ENCODE measurements at regions not wholly inside any gene's neighbourhood (a gene's known extent, or its start where the extent isn't known, plus 50 kb on each side); places are given as distances from the start of the nearest gene placed in this dataset.

DNA sequence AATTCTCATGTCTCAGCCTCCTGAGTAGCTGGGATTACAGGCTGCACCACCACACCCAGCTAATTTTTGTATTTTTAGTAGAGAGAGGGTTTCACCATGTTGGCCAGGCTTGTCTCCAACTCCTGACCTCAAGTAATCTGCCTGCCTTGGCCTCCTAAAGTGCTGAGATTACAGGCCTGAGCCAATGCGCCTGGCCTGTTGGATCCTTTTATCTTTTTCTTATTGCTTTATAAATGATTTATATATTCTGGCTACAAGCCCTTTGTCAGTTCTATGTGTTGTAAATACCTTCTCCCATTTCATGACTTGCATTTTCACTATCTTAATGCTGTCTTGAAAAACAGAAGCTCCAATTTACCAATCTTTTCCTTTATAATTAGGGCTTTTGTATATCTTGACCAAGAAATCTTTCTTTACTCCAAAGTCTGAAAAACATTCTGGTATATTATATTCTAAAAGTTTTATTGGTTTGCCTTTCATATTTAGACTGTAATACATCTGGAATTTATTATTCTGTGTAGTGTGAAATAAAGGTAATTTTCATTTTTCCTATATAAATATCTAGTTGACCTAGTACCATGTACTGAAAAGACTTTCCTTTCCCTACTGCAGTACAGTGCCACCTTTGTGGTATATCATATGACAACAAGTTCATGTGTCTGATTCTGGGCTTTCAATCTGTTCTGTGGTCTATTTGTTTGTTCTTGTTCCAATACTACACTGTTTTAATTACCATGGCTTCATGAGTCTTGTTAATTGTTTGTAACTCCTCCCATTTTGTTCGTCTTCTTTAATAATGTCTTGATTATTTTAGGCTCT is 52.9 kb upstream of the RNU6-1 start:
- DNase-seq, result no peak

DNA sequence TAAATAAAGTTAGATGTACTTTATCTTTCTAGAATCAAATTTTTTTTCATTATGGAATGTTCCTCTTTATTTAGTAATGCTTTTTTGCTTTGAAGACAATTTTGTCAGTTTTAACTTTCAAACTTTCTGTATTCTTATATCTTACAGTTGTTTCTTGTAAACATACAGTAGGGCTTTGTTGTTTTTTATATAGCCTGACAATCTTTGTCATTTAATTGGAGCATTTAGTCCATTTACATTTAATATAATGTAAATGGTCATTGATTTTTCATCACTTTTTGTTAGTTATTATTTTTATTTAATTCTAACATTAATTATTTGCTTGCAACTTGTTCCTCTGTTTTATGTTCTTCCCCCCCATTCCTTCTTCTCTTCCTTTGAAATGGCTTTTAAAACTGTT is 55.4 kb upstream of the RNU6-1 start:
- DNase-seq, result no peak

DNA sequence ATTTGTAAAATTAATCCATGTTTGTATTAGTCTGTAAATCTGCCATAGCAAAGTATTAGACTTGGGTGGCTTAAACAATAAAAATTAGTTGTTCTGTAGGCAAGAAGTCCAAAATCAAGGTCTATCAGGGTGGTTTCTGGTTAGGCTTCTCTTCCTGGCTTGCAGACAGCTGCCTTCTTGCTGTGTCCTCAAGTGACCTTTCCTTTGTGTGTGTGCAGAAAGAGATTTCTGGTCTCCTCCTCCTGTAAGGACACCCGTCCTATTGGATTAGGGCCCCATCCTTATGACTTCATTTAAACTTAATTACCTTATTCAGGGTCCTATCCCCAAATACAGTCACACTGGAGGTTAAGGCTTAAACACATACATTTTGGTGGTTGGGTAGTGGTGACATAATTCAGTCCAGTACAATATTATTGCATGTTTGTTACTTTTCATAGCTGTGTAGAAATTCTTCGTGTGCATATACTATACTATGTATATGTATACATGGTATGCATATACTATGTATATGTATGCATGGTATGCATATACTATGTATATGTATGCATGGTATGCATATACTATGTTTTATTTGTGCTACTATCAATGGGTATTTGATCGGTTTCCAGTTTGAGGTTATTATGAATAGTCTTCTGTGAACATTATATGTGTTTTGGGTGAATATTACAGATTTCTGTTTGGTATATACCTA is 57.9 kb upstream of the RNU6-1 start:
- no peak for DNase-seq

DNA sequence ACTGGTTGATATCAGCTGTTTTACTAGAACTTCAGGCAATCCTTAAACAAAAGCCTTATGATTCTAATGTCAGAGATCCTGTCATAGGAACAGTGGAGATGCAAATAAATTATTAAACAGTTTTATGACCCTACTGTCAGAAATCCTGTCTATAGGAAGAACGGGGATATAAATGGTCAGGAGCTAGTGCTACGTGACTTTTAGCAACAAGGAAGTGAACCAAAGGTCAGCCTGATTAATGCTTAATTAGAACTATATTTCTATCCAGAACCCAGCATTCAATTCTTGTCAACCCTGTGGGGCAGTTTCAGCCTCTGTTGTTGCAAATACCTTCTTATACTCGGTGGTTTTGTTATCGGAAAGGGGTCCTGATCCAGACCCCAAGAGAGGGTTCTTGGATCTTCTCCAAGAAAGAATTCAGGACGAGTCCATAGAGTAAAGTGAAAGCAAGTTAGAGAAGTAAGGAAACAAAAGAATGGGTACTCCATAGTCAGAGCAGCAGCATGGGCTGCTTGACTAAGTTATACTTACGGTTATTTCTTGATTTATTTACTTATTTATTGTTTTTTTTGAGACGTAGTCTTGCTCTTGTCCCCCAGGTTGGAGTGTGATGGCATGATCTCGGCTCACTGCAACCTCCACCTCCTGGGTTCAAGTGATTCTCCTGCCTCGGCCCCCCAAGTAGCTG is 59.9 kb upstream of the RNU6-1 start:
- no peak for DNase-seq

DNA sequence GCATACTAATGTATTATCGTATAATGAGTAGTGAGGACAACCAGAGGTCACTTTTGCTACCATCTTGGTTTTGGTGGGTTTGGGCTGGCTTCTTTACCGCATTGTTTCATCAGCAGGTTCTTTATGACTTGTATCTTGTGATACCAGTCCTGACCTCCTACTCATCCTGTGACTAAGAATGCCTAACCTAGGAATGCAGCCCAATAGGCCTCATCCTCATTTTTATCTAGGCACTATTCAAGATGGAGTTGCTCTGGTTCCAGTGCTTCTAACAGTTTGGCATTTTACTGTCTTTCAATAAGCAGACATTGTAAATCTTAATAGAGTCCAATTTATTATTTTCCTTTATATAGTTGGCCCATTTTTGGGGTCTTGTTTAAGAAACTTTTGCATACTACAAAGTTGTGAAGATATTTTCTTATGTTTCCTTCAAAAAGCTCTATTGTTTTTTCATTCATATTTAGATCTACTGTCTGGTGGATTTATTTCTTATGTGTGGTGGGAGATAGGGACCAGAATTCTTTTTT is 60.8 kb upstream of the RNU6-1 start:
- DNase-seq, result no peak

DNA sequence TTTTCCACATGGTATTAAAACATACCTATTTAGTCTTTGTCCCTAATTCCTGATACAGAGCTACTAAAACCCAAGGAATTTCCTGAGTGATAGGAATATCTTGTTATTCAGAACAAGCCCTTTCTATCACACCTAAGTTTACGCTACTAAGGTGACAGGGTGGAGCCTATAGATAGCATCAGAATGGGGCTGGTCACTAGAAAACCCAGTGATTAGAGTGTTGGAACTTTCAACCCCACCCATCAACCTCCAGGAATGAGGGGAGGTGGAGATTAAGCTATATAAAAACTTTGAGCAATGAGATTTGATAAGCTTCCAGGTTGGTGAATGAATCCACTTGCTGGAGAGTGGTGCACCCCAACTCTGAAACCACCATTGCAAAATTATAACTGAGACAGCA is 62.1 kb upstream of the RNU6-1 start:
- no peak for DNase-seq

DNA sequence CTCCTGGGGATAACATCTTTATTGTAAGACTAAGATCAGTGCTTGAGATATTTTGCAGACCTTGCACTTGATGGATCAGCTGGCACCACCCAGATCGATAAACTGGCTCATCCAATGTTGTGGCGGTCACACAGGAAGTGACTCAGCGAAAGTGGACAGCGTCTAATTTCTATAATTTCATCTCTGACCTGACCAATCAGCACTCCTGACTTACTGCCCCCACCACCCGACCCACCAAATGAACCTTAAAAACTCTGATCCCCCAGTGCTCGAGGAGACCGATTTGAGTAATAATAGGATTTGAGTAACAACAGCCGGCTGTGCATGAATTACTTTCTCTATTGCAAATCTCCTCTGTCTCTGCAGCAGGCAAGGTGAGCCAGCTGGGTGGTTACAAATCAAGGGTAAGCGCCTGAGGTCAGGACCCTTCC is 62.7 kb upstream of the RNU6-1 start:
- no peak for DNase-seq

DNA sequence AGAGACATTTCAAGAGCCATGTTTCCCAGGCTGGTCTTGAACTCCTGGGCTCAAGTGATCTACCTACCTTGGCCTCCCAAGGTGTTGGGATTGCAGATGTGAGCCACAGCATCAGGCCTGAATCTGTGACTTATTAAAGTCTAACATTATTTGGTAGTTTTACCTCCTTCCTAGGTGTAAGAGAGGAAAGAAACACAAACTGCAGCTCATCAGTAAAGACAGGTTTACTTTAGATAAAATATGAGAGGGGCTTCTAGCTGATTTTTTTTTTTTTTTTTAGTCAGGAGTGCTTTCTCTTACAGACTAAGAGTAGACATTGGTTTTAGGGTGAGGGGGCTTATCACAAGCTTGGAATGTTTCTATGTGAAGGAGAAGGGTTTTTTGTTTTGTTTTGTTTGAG is 63.9 kb upstream of the RNU6-1 start:
- no peak for DNase-seq

DNA sequence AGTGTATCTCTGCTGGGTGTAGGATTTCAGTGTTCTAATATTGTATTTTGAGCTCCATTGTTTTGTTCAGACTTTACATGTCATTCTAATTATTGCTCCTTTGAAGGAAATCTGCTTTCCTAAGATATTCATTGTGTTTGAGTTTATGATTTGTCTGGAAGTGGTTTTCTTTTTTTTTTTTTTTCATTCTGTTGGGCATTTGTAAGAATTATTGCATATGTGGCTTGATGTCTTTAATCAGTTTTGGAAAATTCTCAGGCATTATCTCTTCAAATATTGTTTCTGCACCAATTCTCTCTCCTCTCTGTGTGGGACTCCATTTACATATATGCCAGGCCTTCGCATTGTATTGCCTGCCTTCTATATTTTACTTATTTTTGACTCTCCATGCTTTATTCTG is 65.8 kb upstream of the RNU6-1 start:
- DNase-seq, result no peak

DNA sequence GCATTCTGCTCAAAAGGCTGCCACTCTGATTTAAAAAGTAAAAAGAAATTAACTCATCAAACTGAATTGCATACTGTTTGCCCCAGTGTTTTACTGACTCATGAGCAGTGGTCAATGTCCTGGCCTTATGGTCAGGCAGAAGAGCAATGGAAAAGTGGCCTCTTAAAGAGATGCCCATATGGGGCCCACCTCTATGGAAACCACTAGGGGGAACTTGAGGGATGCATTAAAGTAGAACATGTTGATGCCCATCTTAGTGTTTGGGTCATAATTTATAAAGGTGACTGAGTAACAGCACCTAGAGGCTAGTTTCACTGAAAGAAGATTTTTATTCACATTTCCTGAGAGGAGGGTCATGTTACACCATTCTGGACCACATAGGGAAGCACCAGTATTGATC is 66.5 kb upstream of the RNU6-1 start:
- DNase-seq, result no peak

DNA sequence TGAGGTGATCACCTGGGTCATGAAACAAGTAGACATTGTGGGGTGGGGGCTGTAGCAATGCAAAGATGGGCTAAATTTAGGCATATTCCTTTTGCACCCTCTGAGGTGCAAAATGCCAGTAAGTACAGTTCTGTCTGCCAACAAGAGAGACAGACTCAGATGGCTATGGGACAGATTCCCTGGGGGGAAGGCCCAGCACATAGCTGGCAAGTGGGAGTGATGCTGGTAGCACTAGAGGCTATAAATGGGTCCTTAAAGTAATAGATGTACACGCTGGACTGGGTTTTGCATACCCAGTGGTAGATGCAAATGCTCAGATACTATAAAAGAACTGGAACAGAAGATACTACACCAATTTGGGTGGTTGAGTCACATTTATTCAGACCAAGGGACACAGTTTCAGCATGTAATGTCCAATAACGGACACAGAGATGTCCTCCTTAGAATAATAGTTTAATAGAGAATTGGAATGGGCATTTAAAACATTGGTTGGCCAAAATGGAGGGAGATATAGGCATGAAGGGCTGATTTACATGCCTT is 67.4 kb upstream of the RNU6-1 start:
- no peak for DNase-seq

DNA sequence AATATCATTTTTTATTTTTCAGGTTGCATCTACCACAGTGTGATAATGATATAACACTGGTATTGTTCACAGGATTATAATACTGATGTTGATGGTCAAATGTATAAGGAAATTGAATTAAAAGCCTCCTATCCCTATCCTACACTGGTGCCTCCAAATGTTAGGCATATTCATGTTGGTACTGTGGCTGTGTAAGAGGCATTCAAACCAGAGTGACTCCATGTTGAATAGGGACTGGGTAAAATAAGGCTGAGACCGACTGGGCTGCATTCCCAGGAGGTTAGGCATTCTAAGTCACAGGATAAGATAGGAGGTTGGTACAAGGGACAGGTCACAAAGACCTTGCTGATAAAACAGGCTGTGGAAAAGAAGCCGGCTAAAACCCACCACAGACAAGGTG is 68.9 kb upstream of the RNU6-1 start:
- DNase-seq, result no peak

DNA sequence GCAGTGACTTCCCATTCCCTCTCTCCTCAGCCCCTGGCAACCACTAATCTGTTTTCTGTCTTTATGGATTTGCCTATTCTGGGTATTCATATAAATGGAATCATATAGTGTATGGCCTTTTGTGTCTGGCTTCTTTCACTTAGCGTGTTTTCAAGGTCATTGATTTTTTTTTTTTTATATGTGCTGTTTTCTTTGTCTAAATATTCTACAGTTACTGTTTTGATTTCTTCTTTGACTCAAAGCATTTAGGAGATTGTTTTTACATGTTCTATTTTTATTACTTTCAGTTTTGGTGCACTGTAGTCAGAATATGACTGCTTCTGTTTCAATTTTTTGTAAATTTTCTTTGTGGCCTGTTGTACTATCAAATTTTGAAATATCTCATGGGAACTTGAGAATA is 71.9 kb upstream of the RNU6-1 start:
- DNase-seq, result no peak

DNA sequence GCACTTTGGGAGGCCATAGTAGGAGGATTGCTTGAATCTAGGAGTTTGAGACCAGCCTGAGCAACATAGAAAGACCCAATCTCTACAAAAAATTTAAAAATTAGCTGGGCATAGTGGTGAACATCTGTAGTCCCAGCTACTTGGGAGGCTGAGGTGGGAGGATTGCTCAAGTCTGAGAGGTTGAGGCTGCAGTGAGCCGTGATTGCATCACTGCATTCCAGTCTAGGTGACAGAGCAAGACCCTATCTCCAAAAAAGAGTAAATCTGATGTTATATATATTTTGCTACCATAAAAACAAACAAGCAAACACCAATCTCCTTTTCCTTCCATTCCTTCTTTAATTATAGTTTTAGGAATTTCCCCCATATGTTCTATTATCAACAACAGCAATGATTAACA is 74.2 kb upstream of the RNU6-1 start:
- DNase-seq, result no peak

DNA sequence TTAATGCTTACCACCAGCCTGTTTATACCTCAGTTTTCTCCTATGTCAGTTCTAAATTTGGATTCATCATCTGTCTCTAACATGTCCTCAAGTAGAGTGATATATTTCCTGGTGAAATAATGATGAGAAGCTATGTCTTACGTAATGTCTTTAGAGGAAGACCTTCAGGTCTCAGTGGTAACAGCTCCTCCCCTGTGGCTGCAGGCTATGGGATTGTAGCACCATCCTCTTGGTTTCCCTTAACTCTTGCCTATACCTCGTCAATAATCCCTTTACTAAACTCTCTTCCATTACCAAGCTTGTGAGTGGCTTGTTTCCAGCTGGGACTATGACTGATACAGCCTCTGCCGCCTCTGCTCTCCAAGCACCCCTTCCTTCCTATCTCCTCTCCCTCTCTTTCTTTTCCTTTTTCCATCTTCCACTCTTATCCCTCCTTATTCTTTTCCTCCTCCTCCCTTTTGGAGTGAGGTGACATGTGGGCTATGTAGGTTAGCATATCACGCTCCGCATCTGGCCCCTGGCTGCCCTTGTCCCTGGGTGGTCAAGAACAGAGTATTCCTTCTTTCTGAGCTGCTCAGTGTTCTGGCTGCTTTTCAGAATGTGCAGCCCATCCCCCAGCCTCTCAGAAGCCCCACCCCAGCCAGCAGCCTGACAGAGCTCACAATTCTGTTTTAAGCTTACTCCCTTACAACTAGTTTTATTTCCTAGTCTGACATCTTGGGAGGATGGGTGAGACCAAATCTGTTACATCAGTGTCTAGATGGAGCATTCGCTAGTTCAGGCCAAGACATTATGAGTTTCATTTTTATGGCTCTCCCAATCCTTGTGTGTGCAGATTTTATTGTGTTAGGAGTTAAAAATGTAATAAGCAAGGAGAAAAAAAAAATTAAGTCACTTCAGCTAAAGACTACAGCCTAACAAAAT is 75.0 kb upstream of the RNU6-1 start:
- no peak for DNase-seq

DNA sequence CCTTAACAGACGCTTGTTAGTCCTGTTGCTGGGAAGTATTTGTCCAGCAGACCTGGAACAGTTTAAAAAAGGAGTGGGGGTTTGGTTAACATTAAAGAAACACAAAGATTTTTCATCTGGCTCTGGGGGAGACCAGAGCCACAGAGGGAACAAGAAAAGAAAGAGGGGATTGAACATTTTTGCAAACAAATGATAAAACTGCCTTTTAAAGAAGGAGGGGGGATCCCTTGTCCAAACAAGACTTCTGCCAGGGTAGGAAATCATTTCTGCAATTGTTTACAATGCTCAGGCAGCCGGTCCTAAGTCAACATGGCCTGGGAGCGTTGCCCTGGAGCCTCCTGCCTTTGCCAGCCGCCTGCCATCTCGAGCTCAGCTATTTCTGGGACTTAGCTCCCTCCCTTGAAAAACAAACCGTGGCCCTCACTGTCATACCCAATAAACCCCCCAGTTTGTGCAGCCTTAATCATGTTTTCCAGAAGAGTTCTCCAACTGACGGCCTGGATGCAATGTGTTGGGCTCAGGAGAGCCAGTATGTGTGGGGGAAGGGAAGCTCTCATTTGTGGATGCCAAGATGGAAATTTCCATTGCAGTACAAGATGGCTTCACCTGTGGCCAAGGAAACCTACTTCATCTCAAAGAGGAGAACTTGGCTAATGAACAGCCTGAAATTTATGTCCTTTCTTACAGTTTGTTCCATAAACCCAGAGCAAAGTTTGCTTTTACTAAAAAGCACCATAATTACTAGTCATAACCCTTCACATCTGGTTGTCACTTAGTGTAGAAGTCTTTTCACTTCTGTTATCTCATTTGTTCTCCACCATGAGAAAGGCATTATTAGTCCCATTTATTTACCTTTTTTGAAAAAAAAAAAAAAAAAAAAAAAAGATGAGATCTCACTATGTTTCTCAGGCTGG is 75.9 kb upstream of the RNU6-1 start:
- no peak for DNase-seq

DNA sequence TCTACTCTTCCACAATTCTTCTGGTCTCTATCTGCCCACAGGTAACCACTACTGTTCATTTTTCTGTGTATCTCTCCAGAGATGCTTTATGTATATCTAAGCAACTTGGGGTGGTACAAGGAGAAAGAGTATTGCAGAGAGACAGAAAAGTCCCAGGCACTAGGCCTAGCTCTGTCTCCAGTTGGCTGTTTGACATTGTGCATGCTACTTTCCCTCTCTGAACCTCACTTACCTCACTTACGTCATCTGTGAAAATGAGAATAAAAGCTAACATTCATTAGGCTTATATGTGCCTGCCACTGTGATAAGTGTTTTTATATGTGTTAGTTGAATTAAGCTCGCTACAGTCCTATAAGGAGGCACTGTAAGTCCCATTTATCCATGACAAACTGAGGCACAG is 76.7 kb upstream of the RNU6-1 start:
- DNase-seq, result no peak

DNA sequence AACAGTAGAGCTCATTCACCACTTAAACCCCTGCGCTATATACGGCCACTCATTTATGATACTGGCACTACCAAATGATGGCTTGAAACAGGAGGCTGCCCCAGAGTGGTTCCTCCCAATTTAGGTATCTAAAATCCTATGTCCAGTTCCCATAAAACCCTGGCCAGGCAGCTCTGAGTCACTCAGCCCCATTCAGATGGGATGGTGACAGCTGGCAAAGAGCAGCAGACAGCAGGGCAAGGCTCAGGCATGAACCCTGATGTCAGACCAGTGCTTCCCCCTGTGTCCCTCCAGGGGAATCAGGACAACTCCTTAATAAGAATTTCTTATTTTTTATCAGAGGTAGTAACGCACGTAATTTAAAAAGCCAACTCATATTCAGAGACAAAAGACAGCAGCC is 77.2 kb upstream of the RNU6-1 start:
- no peak for DNase-seq

DNA sequence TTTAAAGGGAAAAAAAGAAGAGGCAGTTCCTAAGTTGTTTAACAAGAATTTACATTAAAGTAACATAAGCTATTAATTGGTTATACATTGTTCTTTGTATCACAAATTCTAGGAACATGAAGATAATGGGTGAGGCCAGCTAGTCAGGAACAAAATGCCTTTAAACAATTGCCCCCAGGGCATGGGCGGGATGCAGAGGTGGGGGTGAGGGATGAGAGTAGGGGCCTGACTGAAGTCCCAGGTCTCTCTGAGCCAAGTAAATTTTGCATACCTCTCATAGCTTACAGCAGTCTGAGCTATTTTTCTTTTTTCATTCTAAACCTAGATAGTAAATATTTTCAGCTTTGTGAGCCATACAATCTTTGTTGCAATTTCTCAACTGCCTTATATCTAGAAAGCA is 77.8 kb upstream of the RNU6-1 start:
- DNase-seq, result no peak

DNA sequence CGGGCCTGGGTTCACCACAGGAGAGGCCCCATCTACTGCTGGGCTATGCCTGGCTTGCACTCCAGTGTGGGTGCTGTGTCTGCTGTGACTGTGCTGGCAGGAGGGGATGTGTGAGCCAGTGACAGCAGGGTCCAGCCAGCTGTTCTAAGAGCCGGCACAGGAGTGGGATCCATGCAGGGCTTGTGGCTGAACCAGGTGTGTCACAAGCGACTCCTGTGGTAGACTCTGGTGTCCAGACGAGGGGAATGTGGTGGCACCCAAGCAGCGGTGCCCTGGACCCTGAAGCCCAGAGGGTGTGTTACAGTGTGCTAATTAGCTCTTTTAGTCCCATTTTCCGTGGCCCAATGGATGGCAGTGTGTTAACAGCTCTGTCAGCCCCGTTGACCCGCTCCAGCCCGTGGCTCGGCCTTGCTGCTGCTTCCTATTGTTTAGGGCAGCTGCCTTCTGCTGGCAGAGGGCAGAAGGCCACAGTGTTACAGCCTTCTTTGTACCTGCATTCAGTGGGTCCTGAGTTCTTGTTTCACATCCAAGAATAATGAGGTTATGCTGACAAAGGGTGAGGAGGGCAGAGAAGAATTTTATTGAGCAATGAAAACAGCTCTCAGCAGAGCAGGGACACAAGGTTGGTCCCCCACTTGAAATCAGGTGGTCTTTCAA is 78.5 kb upstream of the RNU6-1 start:
- no peak for DNase-seq
